ENCODE measurements at regions not wholly inside any gene's neighbourhood (a gene's known extent, or its start where the extent isn't known, plus 50 kb on each side); places are given as distances from the start of the nearest gene placed in this dataset.

GRCh38 chr12:89951694-89952060 is 243.0 kb upstream of the ATP2B1 start:
- Histone ChIP-seq H3K27ac (ENCODE audit: low read length) (no peak overlapping the region), H2AFZ (ENCODE audit: low read depth, low read length) (no peak overlapping the region), H3K9me3 (ENCODE audit: insufficient read depth, low read length) (no peaks in the 10 kb centered on the region), H4K20me1 (ENCODE audit: insufficient read depth, low read length) (no peaks in the 10 kb centered on the region), H3K9ac (ENCODE audit: low read length) (no peak overlapping the region), H3K79me2 (ENCODE audit: low read length) (no peaks in the 10 kb centered on the region), H3K4me1 (ENCODE audit: low read length) (peaks cover 28% of the 10 kb centered on the region), H3K36me3 (replicated peaks; ENCODE audit: low read depth, low read length) (no peaks in the 10 kb centered on the region), H3K27me3 (ENCODE audit: low read depth, low read length) (no peaks in the 10 kb centered on the region), H3K4me3 (ENCODE audit: low read length) (no peak overlapping the region), H3K4me2 (ENCODE audit: low read length) (no peak overlapping the region)
- no peak for TF ChIP-seq EZH2phosphoT487 (IDR thresholded peaks at IDR 0.05; ENCODE audit: low read depth)
- TF ChIP-seq, protein P1, sequence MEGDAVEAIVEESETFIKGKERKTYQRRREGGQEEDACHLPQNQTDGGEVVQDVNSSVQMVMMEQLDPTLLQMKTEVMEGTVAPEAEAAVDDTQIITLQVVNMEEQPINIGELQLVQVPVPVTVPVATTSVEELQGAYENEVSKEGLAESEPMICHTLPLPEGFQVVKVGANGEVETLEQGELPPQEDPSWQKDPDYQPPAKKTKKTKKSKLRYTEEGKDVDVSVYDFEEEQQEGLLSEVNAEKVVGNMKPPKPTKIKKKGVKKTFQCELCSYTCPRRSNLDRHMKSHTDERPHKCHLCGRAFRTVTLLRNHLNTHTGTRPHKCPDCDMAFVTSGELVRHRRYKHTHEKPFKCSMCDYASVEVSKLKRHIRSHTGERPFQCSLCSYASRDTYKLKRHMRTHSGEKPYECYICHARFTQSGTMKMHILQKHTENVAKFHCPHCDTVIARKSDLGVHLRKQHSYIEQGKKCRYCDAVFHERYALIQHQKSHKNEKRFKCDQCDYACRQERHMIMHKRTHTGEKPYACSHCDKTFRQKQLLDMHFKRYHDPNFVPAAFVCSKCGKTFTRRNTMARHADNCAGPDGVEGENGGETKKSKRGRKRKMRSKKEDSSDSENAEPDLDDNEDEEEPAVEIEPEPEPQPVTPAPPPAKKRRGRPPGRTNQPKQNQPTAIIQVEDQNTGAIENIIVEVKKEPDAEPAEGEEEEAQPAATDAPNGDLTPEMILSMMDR (IDR thresholded peaks at IDR 0.05; ENCODE audit: low read depth, low read length) = no peak

DNA sequence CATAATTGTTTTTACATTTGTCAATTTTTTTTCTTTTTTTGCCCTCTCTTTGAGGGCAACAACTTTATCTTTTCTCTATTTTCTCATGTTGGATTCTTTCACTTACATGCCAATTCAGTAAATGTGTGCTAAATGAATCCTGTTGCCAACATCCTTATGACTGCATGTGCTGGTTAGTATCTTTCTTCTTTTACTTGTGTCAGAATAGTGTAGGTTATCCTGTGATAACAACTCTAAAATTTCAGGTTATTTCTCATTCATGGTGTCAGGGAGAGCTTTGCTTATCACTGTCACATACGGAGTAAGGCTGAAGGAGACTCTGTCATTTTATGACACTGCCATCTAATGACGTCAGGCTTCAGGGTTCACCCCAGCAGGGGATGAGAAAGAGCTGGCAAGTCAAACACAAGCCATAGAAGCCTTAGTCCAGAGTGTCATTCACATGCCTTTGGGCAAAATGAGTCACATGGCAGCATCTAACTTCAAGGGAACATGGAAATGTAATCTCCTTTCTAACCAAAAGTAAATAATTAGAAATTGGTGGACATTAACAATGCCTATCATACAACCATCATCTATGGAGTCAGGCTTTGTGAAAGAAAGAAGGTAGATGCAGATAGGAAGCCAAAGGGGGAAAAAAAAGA is 242.5 kb upstream of the ATP2B1 start:
- Histone ChIP-seq H3K4me2 (ENCODE audit: low read length) (peak overlapping the region; percentile 18; the same call in 1 of the 2 replicates), H3K4me1 (ENCODE audit: low read length) (peaks cover 28% of the 10 kb centered on the region), H3K27ac (ENCODE audit: low read length) (no peak overlapping the region)

DNA sequence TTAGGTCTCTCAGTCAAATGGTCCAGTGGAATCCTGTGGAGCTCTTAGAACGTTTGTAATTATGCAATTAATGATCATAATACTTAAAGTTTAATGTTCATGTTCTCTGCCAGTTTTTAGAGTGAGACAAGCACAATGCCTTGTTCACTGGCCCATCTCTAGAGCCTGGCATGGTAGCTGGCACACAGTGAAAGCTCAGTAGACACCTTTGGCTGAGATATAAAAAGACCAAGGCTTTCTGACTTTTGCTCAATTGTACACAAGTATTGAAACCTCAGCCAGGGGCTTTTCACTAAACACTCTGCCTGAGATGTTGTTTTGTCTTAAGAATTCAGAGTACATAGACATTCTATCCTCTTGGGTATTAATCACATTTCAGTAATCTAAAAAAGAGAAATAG is 241.8 kb upstream of the ATP2B1 start:
- no peaks in the 10 kb centered on the region for H3K79me2 ChIP-seq (ENCODE audit: low read length)
- peak overlapping the region; percentile 18; the same call in 1 of the 2 replicates for H3K9ac ChIP-seq (ENCODE audit: low read length)
- peak overlapping the region; percentile 44 for H3K4me3 ChIP-seq (ENCODE audit: low read length)
- TF ChIP-seq, protein P1 (IDR thresholded peaks at IDR 0.05; ENCODE audit: low read depth, low read length) = no peak
- TF ChIP-seq EZH2phosphoT487 (IDR thresholded peaks at IDR 0.05; ENCODE audit: low read depth) = no peak
- peak overlapping the region; percentile 67 for H3K4me2 ChIP-seq (ENCODE audit: low read length)
- no peak overlapping the region; the same call in 1 of the 2 replicates for H3K27ac ChIP-seq (ENCODE audit: low read length)
- no peaks in the 10 kb centered on the region for H3K27me3 ChIP-seq (ENCODE audit: low read depth, low read length)
- H2AFZ ChIP-seq (ENCODE audit: low read depth, low read length) = peak overlapping the region; percentile 35
- H4K20me1 ChIP-seq (ENCODE audit: insufficient read depth, low read length) = no peaks in the 10 kb centered on the region
- H3K36me3 ChIP-seq (replicated peaks; ENCODE audit: low read depth, low read length) = no peaks in the 10 kb centered on the region
- no peaks in the 10 kb centered on the region for H3K9me3 ChIP-seq (ENCODE audit: insufficient read depth, low read length)
- peaks cover 28% of the 10 kb centered on the region for H3K4me1 ChIP-seq (ENCODE audit: low read length)

More for the DNA sequence above, 242.5 kb upstream of the ATP2B1 start:
- TF ChIP-seq EZH2phosphoT487 (IDR thresholded peaks at IDR 0.05; ENCODE audit: low read depth) = no peak
- TF ChIP-seq, protein P1 (IDR thresholded peaks at IDR 0.05; ENCODE audit: low read depth, low read length) = no peak; the same call in 1 of the 2 replicates
- no peaks in the 10 kb centered on the region for H3K79me2 ChIP-seq (ENCODE audit: low read length)
- no peaks in the 10 kb centered on the region for H3K36me3 ChIP-seq (replicated peaks; ENCODE audit: low read depth, low read length)
- H3K4me3 ChIP-seq (ENCODE audit: low read length) = no peak overlapping the region
- H3K27me3 ChIP-seq (ENCODE audit: low read depth, low read length) = no peaks in the 10 kb centered on the region
- no peaks in the 10 kb centered on the region for H3K9me3 ChIP-seq (ENCODE audit: insufficient read depth, low read length)
- H3K9ac ChIP-seq (ENCODE audit: low read length) = no peak overlapping the region
- no peaks in the 10 kb centered on the region for H4K20me1 ChIP-seq (ENCODE audit: insufficient read depth, low read length)
- no peak overlapping the region for H2AFZ ChIP-seq (ENCODE audit: low read depth, low read length)

- H4K20me1 ChIP-seq (ENCODE audit: insufficient read depth, low read length) = no peaks in the 10 kb centered on the region
- no peaks in the 10 kb centered on the region for H3K79me2 ChIP-seq (ENCODE audit: low read length)
- H3K27me3 ChIP-seq (ENCODE audit: low read depth, low read length) = no peaks in the 10 kb centered on the region
- H3K4me3 ChIP-seq (ENCODE audit: low read length) = peak overlapping the region; percentile 44
- peak overlapping the region; percentile 18; the same call in 1 of the 2 replicates for H3K9ac ChIP-seq (ENCODE audit: low read length)
- H3K27ac ChIP-seq (ENCODE audit: low read length) = no peak overlapping the region
- TF ChIP-seq, protein P1 (IDR thresholded peaks at IDR 0.05; ENCODE audit: low read depth, low read length) = peak; percentile 46
- no peak for TF ChIP-seq EZH2phosphoT487 (IDR thresholded peaks at IDR 0.05; ENCODE audit: low read depth)
- H2AFZ ChIP-seq (ENCODE audit: low read depth, low read length) = peak overlapping the region; percentile 35
- peaks cover 28% of the 10 kb centered on the region for H3K4me1 ChIP-seq (ENCODE audit: low read length)
- no peaks in the 10 kb centered on the region for H3K36me3 ChIP-seq (replicated peaks; ENCODE audit: low read depth, low read length)
- H3K4me2 ChIP-seq (ENCODE audit: low read length) = peak overlapping the region; percentile 67
- H3K9me3 ChIP-seq (ENCODE audit: insufficient read depth, low read length) = no peaks in the 10 kb centered on the region
Observed at GRCh38 chr12:89949457-89950195, 241.0 kb upstream of the ATP2B1 start.
